ENCODE measurements at regions not wholly inside any gene's neighbourhood (a gene's known extent, or its start where the extent isn't known, plus 50 kb on each side); places are given as distances from the start of the nearest gene placed in this dataset.

GRCh38 chr16:79653373-79653891 is 52.9 kb upstream of the MAF start:
- Mint-ChIP-seq H3K36me3 (no peaks in the 10 kb centered on the region), H3K4me3 (no peak overlapping the region), H3K4me1 (no peaks in the 10 kb centered on the region), H3K27me3 (peaks cover 8% of the 10 kb centered on the region), H3K9me3 (no peaks in the 10 kb centered on the region), H3K27ac (no peak overlapping the region)
- no peak for DNase-seq
- CTCF ChIA-PET, result interaction anchor here (0.6 kb wide), 1 partner anchor 167 kb away, joined by 3 read pairs; no protein-coding TSS in a partner anchor

GRCh38 chr16:79651363-79651762 is 50.8 kb upstream of the MAF start:
- no peaks in the 10 kb centered on the region for H3K36me3 Mint-ChIP-seq
- H3K4me1 Mint-ChIP-seq, result no peaks in the 10 kb centered on the region
- peaks cover 14% of the 10 kb centered on the region for H3K27me3 Mint-ChIP-seq
- CTCF ChIA-PET, result interaction anchor here (0.7 kb wide), 1 partner anchor 49 kb away, joined by 4 read pairs; no protein-coding TSS in a partner anchor
- DNase-seq, result no peak
- H3K4me3 Mint-ChIP-seq, result no peak overlapping the region
- H3K9me3 Mint-ChIP-seq, result no peaks in the 10 kb centered on the region
- no peak overlapping the region for H3K27ac Mint-ChIP-seq

Measured in activated naive CD4-positive, alpha-beta T cell treated with anti-CD3 and anti-CD28 coated beads, Interleukin-2, amount 10 ng/mL, durations not matched to agents 7 days and 5 days (primary cell).